Epithelial cell of proximal tubule (primary cell): ENCODE measurements at regions not wholly inside any gene's neighbourhood (a gene's known extent, or its start where the extent isn't known, plus 50 kb on each side); places are given as distances from the start of the nearest gene placed in this dataset.

Experiments used
- DNase-seq: peaks from one replicate; pipeline ENCODE4 v3.0.0-alpha.2; 2011; ENCODE audit warnings: low read depth
- H3K4me3 ChIP-seq: 2 replicates; pipeline ENCODE4 v1.5.1; 2011; ENCODE audit warnings: low read depth, mild to moderate bottlenecking, low read length
- CTCF ChIP-seq: conservative IDR thresholded peaks from 2 replicates; pipeline ENCODE4 v1.5.1; 2012; ENCODE audit warnings: low read depth, mild to moderate bottlenecking, low read length

- no peak for TF ChIP-seq CTCF
These were observed 125.8 kb upstream of the SLIT3 start for GRCh38 chr5:169426784-169427183.

GRCh38 chr5:169424670-169425378, 123.9 kb upstream of the SLIT3 start:
- DNase-seq = no peak
- no peak overlapping the region for H3K4me3 ChIP-seq
- TF ChIP-seq CTCF = no peak

More at GRCh38 chr5:169426784-169427183, 125.8 kb upstream of the SLIT3 start:
- DNase-seq = no peak
- no peak overlapping the region for H3K4me3 ChIP-seq

GRCh38 chr5:169424279-169424655, 123.3 kb upstream of the SLIT3 start:
- no peak overlapping the region for H3K4me3 ChIP-seq
- no peak for TF ChIP-seq CTCF
- DNase-seq = no peak

GRCh38 chr5:169423580-169424278, 122.8 kb upstream of the SLIT3 start:
- no peak for DNase-seq
- H3K4me3 ChIP-seq = no peak overlapping the region
- TF ChIP-seq CTCF = no peak

GRCh38 chr5:169422087-169422486, 121.1 kb upstream of the SLIT3 start:
- TF ChIP-seq CTCF = no peak
- no peak for DNase-seq
- no peak overlapping the region for H3K4me3 ChIP-seq

GRCh38 chr5:169421677-169422076, 120.7 kb upstream of the SLIT3 start:
- TF ChIP-seq CTCF = no peak
- DNase-seq = no peak
- no peak overlapping the region for H3K4me3 ChIP-seq

GRCh38 chr5:169417676-169418075, 116.7 kb upstream of the SLIT3 start:
- TF ChIP-seq CTCF = no peak
- DNase-seq = no peak
- no peak overlapping the region for H3K4me3 ChIP-seq
